NAMALWA (cell line): ENCODE measurements at regions not wholly inside any gene's neighbourhood (a gene's known extent, or its start where the extent isn't known, plus 50 kb on each side); places are given as distances from the start of the nearest gene placed in this dataset.
A peak's percentile ranks its signal among the peaks of the same experiment; 100 is the strongest.

Source experiments
- DNase-seq: peaks from one replicate; pipeline ENCODE4 v3.0.0-alpha.2; 2015; ENCODE audit warnings: low spot score

DNA sequence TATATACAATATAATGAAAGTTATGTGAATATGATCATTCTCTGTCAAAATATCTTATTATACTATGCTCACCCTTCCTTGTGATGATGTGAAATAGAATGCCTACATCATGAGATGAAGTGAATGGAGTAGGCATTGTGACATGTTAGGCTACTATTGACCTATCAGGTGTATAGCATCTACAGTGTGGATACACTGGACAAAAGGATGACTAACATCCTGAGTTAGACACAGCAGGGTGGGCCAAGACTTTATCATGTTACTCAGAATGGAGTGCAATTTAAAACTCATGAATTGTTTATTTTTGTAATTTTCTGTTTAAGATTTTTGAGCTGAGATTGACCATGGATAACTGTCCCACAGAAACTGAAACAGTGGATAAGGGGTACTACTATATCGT lies 53.4 kb upstream of the NAV3 start:
- DNase-seq, result no peak

DNA sequence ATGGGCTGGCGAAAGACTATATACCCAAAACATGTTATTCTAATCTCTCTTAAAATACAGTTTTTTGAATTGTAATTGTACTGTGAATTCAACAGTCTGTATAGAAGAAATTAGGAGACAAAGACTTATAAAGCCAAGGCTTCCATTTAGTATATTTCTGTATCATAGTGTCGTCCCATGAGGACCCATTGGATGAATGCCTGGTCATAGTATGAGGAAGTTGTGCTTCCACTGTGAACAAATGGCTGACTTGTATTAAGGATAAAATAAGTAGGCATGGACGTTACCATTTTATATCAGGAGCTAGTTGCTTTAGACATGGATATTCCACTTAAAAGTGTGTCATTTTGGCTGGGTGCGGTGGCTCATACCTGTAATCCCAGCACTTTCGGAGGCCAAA lies 55.9 kb upstream of the NAV3 start:
- DNase-seq, result no peak

DNA sequence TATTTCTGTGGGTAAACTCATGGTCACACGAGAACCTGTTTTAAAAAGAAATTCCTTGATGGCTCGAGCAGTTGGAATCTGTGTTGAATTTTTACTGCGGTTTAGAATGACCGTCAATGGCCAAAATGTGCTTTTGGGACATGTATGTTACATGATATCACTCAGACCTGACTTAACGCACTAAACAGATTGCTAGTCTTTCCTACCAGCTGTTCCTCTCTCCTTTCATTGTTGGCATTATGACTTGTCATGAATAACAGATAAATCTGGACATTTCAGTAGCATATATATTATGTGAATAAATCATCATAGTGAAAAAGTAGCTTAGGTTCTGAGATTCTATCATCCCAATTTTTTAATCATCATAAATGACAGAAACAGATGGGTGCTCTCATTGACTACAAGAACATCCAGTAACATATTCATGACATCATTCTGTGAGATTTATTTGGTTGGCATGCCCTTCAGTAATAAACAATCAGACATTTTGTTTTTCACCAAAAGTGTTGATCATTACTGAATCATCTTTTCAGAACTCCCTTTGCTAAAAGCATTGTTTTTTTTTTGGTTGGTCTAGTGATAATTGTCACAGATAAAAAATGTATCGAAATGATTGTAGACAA lies 57.9 kb upstream of the NAV3 start:
- DNase-seq, result no peak

DNA sequence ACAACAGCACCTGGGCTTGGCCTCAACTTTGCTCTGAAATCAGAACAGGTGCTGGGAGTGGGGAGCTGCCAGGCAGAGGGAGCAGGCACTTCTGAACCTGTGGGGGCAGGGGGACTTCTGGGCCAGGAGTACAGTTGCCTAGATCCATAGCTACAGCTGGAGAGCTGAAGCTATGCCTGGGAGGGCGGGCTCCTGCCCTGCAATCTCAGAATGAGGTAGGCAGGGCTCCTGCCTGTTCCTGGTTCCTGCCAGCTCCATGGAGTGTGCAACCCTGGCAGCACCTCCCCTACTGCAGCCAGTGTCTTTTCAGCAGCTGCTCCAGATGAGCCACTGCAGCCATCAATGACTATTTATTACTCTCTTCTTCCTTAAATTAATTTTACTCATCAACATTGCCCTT lies 62.1 kb upstream of the NAV3 start:
- no peak for DNase-seq

DNA sequence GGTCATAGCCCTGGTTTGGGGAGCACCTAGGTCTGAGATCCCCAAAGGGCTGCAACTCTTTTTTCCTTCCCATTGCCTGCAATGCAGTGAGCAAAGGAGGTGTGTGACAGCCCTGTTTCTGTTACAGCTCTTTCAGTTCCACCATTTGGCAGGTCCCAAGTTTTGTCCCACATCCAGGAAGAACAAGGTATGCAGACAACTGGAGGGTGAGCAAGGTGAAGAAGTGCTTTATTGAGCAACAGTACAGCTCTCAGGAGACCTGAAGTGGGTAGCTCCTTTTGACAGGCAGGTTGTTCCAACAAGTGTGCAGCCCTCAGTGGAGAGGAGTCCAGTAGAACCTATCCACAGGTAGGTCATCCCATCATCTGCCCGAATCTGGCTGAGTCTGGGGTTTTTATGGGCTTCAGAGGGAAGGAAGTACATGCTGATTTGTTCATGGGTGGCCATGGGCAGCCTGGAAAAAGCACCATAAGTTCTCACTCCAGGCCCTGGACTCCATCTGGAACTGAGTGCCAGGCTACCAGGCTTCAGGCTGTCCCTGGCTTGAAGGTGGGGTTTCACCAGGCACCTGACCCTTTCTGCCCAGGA lies 62.8 kb upstream of the NAV3 start:
- peak; percentile 1 for DNase-seq

DNA sequence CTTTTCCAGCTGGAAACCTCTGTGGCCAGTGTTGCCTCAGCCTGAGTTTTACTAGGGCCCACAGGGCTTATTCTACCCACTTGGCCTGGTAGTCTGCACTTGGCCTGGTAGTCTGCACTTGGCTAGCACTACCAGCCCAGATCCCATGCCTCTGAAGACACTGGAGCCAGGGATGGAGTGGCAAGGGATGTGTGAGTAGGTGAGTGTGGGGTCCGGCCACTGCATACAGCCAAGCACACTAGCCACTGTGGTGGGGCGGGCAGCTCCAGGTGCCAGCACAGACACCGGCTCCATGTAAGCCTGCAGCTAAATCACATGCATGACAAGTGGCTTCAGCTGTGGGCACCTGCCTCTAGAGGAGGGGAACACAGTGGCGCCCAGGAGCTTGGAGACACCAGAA lies 63.4 kb upstream of the NAV3 start:
- no peak for DNase-seq

DNA sequence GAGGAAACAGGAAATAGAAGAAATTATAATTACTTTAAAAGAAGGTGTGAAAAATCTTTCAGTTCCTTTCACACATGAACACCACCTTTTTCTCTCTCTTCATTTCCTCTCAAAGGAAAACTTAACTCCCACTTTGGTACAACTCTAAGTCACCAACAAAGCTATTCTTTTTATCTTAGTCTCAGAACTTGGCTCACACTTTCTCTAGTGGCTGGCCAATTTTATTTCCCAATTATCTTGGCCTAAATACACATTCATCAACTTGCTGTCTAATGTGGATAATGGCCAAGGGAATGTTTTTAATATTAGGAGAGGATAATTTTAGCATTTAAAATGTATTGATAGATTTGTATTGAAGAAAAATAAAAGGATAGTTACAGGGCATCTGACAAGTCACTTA lies 64.5 kb upstream of the NAV3 start:
- DNase-seq, result no peak

DNA sequence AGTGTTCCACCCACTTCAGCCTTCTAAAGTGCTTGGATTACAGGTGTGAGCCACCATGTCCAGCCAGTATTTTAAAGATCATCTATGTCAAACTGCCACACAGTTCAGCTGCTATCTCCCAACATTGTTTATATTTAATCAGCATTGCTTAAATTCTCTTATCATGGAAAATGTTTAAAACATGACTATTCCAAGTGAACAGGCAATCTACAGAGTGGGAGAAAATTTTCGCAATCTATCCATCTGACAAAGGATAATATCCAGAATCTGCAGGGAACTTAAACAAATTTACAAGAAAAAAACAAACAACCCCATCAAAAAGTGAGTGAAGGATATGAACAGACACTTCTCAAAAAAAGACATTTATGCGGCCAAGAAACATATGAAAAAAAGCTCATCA lies 69.4 kb upstream of the NAV3 start:
- no peak for DNase-seq

DNA sequence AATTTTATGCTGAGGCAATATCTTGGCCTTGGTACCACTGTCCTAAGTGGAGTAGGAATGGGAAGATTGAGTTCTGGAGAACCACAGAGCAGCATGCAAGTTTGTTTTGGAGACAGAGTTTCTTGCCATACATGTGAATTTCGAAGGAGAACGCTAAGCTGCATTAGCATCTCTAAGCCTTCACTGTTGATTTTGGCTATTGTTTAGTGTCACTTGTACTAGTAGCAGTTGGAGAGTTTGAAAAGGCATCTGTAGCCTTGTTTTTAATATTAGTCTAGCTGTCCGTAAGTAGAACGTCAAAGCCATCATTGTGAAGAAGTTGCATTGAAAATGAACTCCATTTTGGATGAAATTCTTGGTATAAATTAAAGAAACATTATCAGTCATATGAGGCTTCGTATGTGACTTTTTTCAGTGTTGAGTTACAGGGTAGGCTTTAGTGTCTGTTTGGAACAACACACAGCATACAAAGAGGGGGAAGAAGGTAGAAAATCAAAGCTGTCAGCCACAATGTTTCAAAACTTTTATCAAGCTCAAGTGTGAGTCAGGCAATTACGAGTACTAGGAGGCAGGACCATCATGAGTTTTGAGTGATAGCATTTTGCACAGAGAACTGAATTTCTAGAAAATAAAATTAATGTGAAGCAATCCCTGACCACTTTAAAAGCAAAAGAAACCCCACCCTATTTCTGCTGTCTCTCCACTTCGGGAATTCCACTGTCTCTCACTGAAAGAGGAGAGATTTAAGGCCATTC lies 70.2 kb upstream of the NAV3 start:
- no peak for DNase-seq

DNA sequence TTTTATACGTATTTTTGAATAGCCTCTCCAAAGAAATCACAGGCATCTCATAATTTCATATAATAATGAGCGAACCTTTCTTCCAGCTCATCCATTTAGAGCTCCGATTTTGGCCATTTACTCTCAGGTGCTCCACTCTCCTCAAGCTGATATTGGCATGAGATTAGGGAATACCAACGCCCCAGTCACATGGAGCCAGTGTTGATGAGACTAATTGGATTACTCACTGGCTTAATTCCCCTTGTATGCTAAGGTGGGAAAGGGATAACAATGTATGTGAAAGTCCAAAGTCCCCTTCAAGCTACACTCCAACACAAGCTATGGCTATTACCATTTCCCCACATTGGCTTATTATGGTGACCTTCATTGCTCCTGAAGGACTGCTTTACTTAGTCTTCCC lies 76.6 kb upstream of the NAV3 start:
- no peak for DNase-seq

DNA sequence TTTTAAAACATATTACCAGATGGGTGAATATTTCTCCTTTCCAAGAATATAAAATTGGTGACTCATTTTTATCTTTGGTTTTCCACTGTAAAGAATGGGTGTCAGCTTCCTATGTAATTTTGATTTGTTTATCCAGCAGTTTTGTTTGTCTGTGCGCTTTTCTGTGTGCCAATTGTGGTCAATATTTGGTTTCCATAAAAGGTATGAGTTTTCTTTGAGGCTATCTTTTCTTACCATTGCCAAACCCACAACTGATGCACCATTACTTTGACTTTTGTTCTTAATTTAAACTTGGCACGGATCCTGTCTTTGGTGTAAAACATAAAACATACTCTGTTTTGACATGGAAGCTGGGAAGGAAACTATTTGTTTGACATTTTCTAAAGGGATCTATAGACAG lies 78.8 kb upstream of the NAV3 start:
- DNase-seq, result no peak

DNA sequence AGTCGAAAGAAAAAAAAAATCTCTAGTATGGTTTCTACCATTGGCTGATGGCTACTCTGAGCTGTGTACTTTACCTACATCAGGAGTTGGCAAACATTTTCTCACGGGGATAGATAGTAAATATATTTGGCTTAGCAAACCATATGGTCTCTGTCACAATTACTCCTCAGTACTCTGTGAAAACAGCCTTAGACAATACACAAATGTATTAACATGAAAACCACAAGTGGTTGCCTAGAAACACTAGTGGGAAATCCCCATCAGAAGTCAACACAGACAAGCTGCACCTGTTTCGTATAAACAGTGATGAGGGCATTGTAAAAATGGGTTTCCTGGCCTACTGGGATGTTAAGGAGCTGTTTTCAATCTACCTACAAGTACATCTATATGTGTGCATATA lies 84.6 kb upstream of the NAV3 start:
- DNase-seq, result peak; percentile 83

DNA sequence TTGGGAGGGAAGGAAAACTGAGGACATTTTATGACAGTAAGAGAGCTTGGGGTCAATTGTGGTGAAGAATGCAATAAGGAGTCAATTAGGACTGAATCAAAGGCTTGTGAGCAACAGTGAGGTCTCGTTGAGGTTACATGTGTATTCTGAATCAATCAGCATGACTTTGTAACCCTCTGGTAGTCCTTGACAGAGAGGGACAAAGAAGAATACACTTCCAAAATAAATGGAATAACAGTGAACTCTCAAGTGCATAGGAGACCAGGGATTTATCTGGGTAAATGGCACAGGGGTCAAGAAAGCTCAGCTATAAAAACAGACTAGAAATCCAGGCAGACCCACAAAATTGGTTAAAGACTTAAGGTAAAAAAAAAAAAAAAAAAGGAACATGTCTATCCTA lies 85.1 kb upstream of the NAV3 start:
- DNase-seq, result no peak

DNA sequence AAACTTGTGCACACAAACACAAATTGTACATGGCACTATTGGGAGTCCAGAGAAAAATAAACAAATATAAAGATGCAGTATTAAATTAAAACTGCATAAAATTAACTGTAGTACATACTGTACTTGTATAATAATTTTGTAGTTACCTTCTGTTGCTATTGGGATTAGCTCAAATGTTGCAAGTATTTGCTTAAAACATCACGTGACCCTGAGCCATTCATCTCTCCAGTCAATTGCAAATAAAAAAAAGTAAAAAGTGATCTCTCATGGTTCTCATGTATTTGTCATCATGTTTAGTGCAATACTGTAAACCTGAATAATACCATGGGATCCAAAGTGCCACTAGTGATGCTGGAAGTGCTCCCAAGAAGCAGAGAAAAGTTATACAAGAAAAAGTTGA lies 88.1 kb upstream of the NAV3 start:
- DNase-seq, result no peak

DNA sequence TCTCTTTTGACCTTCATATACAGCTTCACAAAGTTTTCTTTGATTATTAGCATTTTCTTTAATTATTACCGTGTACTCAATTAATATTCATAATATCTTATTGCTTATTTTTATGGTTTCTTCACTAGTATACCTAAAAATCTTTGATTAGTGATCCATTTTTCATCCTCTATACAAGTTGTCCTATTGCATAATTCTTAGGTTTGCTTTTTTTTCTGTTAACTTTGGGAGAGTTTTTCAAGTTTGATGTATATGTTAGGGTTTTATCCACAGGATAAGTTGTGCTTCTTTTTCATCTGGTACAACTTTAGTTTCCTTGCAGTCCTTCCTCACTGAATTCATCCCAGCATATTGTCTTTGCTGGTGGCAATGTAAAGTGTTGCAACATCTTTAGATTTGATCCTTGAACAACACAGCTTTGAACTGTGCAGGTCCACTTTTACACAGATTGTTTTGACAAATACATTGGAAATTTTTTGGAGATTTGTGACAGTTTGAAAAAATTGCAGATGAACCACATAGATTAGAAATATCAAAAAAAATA lies 88.6 kb upstream of the NAV3 start:
- DNase-seq, result no peak

DNA sequence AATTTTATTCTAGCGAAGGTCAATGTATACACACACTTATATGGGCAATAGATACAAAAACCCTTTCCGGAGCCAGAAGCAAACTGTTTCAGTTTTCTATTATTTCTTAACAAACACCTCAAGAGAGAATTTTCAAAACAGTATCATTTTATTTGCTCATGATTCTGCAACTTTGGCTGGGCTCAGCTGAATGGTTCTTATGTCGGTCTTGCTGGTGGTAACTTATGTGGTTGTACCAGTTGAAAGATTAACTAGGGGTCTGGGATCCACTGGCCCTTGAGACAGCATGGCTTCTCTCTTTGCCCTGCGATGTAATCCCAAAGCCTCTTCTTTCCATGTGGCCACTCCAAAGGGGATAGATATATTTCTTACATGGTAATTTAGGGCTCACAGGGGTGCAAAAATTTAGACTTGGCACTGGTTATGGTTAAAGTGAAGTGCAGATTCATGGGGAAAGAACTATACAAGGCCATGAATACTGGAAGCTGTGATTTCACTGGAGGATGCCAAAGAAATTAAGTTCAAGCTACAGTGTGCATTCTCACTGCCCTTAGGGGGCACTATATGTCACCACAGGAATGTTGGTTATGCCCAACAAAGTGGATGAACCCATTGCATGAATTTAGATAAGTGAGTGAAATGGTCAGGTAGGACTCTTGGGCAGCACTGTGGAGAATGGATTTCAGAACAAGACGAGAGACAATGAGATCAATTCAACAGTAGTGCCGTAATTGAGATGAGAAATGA lies 94.3 kb upstream of the NAV3 start:
- peak; percentile 17 for DNase-seq

DNA sequence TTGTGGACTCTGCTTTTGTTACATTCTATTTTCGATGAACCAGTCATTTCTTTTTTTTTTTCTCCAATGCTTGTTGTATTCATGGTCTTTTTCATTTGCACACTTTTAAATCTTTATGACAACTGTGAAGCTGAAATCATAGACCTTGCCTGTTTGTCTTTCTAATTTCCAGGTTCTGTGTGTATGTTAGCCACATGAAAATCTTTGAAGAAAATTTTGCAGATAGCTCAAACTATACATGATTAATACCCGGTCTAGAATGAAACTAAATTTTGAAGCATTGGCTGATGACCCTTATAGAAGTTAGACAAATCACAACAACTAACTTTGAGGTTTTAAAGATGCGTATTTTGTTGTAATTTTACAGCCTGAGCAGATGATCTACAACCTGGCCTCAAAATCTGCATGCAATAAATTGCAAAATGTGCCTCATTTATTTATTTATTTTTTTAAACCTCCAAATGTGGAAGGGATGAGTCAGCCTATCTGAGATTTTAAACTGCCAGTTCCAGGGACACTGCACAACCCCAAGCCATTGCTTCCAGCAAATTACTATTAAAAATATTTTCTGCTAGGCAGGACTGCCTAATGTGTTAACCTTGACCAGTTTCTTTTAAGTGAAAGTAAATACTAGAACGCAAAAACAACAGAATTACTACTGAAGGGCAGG lies 96.3 kb upstream of the NAV3 start:
- no peak for DNase-seq

DNA sequence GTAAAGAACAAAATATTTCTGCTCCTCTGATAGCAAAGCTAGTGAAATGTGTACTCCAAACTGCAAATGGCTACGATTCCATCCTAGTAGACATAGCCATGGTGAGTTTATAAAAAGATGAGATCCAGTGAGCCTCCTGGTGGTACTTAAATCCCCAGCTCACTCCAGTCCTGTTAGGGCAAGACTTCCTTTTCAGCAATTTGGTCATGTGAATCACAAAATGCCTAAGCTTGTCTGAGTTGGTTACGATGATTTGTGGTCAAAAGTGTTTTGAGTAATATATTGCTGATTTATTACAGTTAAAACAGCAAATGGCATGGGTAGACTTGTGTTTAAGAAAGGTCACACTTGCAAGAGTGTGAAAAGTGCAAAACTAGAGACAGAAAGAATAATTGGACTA lies 102.7 kb upstream of the NAV3 start:
- DNase-seq, result no peak

DNA sequence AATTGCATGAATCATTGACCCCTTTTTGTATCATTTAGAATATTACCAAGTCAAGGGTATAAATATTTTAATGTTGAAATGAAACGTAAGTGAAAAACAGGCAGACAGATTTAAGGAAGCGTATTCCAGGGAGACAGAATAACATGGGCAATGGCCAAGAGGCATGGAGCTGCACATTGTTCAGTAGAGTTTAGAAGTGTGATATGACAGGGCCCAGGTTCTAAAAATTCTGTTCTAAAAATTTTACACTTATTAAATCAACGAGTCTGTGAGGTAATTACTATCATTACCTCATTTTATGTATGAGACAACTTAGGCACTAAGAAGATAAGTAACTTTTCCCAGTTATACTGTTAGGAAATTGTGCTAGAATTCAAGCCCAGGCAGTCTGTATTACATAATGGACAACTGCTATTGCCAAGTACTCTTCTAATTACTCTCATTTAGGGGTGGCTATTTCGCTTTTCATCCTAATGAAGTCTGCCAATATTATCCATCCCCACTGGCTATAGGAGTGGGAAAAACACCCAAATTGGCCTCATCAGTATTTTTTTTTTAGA lies 103.2 kb upstream of the NAV3 start:
- DNase-seq, result no peak

DNA sequence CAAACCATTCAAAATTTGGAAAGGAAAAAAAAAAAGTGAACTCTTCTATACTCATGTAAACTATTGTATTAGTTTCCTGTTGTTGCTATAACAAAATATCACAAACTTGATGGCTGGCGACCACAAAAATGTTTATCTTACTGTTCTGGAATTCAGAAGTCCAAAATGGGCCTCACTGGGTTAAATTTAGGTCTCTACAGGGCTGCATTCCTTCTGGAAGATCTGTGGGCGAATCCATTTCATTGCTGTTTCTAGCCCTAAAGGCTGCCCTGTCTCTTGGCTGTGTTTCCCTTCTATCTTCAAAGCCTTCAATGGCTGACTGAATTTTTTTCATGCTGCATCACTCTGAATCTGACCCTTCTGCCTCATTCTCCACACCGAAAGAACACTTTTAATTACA lies 105.1 kb upstream of the NAV3 start:
- no peak for DNase-seq

DNA sequence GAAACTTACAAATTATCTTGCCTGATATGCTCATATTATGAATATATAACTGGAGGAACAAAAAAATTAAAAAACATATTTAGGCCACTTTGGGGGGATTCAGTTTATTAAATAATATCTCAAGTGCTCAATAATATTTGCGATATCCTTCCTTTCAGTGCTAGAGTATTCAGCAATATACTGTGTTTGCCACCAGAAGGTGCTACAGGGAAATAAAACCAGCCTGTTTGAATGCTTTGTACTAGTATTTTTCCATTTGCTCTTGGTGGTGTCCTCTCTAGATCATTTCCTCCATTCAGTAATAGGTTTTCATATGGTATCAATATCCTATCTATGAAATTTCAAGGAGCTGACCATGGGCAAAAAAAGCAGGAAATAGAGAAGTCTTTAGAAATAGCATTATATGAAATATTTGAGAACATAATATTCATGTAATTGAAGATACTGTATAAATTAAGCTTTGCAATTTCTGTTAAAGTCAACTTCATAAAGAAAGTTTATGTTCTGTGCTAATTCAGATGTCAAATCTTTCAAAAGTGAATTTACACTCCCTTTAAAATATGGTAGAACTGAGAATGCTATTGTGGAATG lies 106.2 kb upstream of the NAV3 start:
- peak; percentile 57 for DNase-seq

DNA sequence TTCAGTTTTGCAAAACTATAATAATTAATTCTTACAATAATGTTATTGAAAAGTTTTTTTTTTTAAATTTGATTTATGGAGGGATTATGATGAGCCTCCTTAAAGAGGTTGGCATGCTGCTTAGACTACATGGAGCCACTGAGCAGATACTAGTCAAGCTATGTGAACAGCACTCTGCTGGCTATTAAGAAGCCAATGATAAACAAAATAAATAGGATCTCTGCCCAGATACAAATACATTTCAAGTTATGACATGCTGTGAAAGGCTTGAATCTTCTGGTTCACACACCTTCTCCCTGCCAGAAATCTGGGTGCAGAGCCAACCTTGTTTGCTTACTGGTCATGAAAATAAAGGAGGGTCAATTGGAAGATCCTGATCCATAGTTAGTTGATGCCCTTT lies 107.4 kb upstream of the NAV3 start:
- DNase-seq, result no peak
